HL-60/S4 treated with retinoic acid at 250 ng/mL for 4 days and 3 days (cell line): ENCODE measurements at regions not wholly inside any gene's neighbourhood (a gene's known extent, or its start where the extent isn't known, plus 50 kb on each side); places are given as distances from the start of the nearest gene placed in this dataset.

Experiments used
- in situ Hi-C: fragments of 300-500 bp; cut with MboI; formaldehyde crosslinking; loops from 2 replicates; pipeline ENCODE4 v1.7.0; 2022; ENCODE audit warnings: low sequenced_read_pairs

GRCh38 chr13:30042272-30042671 lies 191.9 kb upstream of the UBL3 start:
- in situ Hi-C loops: no loop called here

- in situ Hi-C loops: no loop called here
Measured at GRCh38 chr13:30039511-30039911, 189.1 kb upstream of the UBL3 start.

GRCh38 chr13:30038884-30039283 lies 188.5 kb upstream of the UBL3 start:
- in situ Hi-C loops: no loop called here

DNA sequence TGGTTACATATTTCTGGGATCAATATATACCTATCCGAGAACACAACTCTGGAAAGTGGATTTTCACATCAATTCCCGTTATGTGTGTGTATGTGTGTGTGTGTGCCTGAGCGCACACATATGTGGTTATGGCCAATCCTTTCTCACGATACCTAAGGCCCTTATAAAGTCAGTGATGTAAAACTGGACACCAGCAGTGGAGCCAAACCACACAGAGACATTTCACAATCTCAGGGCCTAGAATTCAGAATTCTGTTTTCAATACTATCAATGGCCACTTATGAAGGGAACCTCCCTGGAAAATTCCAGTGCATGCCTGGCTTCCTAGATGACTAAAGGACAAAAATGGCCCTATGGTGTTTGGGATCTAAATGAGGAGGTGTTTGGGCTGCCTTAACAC lies 187.3 kb upstream of the UBL3 start:
- in situ Hi-C loops: no loop called here

GRCh38 chr13:30037306-30037705 lies 186.9 kb upstream of the UBL3 start:
- in situ Hi-C loops: no loop called here

DNA sequence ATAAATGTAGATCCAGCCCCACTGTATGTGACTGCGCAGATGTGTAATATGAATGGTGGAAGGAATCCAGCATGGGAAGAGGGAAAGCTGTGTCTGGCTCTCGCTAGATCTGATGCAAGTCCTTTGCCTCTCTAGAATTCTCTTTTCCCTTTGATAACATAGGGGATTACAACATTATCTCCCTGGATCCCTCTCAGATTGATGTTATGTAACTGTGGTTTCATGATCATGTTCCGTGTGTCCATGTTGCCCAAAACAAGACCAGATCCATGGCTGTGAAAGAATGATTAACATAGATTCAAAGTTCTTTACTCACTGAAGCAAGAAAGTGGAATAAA lies 184.0 kb upstream of the UBL3 start:
- in situ Hi-C loops: no loop called here

- in situ Hi-C loops: no loop called here
Measured at GRCh38 chr13:30033681-30034457, 183.5 kb upstream of the UBL3 start.

DNA sequence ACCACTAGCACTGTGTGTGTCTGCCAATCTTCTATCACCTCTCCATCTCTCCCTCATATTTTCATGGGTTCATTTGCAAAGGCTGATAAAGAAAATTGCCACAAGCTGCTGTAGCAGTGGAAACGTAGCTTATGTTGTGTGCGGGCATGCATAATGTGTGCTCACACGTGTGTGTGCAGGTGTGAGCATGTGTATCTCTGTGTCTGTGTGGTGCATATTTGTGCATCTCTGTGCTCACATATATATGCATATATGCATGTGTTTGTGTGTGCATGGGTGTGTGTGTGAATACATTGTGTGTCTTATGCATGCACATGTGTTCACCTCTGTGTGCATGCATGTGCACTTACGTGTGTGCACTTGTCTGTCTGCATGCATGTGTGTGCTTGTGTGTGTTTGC lies 181.8 kb upstream of the UBL3 start:
- in situ Hi-C loops: no loop called here

GRCh38 chr13:30031488-30031887 lies 181.1 kb upstream of the UBL3 start:
- in situ Hi-C loops: no loop called here

DNA sequence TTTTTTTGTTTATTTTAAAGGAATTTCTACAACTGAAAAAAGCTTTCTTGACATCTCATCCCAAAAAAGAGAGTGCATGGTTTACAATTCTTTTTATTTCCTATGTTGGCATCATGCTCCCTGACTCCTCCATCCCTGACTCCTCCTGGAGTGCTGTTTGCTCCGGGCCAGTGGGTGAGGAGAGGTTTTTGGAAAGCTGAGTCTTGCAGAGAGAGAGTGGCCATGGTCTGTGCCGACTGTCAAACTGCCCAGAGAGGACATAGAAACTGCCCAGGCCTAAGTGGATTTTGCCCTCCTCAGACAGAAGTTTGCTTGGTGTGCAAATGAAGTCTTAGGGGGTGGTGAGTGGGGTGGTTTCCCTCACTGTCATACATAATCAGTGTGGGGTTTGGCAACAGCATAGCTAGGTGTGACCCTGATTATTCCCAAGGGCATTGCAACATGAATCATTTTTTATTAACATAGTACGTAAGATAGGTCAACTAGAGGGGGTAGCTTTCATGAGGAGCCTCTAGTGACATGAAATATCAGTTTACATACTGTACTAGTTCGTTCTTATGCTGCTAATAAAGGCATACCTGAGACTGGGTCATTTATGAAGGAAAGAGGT lies 179.8 kb upstream of the UBL3 start:
- in situ Hi-C loops: no loop called here

- in situ Hi-C loops: no loop called here
Measured at GRCh38 chr13:30027569-30028455, 177.4 kb upstream of the UBL3 start.

DNA sequence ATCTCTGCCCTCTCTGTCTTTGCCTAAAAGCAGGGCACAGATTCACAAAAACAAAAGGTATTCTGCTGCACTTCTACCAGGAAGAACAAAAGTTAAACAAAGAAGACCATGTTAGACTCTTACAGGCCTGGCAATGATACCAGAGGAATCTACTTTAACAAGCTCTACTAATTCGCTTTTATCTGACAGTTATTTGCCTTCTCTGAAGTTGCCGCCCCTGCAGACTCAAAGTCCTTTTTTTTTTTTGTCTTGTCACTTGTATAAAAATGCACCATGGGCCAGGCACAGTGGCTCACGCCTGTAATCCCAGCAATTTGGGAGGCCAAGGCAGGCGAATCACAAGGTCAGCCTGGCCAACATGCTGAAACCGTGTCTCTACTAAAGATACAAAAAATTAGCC lies 176.5 kb upstream of the UBL3 start:
- in situ Hi-C loops: no loop called here

- in situ Hi-C loops: no loop called here
Measured at GRCh38 chr13:30026093-30026492, 175.7 kb upstream of the UBL3 start.

DNA sequence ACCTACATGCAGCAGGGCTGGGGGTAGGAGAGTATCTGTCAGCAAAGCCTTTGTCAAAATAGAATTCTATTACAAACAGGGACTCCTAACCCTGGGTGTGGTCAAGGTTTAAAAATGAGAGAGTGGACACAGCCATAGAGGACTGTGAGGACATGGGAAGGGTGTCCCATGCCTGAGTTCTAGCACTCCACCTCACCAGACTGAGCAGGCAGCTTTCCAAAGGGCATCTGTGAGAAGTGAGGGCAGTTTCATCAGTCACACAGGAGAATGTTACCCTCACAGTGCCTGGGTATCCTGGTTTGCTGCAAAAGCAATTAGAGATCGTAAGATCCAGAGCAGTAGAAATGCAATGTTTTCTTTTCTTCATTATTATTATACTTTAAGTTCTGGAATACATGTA lies 174.9 kb upstream of the UBL3 start:
- in situ Hi-C loops: no loop called here

DNA sequence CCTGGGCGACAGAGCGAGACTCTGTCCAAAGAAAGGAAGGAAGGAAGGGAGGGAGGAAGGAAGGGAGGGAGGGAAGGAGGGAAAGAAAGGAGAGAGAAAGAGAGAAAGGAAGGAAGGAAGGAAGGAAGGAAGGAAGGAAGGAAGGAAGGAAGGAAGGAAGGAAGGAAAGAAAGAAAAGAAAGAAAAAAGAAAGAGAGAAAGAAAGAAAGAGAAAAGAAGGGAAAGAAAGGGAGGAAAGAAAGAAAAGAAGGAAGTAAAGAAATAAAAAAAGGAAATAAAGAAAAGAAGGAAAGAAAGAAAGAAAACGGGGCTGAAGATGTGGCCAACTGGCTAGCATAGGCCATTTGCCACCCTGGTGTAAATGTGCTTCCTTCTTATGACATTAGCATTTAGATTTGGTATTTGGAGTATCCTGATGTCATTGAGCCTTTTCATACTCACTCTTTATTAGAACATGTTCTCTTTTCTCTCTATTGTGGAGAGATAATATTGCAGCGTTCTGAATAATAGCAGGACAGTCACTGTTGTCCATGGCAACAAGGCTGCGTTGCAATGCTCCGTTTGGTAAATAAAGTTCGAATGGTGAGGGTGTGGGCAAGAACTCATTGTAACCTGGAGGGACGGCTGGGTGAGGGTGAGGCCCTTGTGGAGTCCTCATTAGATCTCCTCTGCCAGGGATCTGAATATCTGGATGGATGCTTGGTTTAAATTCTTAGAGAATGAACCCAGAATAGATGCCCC lies 173.9 kb upstream of the UBL3 start:
- in situ Hi-C loops: no loop called here

GRCh38 chr13:30023196-30023895 lies 172.9 kb upstream of the UBL3 start:
- in situ Hi-C loops: no loop called here

DNA sequence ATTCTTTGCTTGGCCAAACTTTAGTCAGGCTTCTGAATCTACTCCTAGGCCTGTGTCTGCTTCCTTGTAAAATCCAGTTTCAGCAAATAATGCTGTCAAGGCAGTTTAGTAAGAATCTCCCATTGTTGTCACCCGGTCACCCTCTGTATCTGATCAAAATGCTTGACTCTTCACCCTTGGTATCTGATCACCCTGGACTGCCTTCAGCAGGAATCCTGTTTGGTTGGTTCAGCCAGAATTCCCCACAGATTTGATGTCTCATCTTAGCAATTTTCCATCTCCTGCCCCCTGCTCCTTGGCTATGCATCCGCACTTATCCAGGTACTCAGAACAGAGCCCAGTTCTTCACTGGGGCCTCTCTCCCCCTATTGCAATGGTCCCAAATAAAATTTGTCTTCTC lies 172.4 kb upstream of the UBL3 start:
- in situ Hi-C loops: no loop called here

DNA sequence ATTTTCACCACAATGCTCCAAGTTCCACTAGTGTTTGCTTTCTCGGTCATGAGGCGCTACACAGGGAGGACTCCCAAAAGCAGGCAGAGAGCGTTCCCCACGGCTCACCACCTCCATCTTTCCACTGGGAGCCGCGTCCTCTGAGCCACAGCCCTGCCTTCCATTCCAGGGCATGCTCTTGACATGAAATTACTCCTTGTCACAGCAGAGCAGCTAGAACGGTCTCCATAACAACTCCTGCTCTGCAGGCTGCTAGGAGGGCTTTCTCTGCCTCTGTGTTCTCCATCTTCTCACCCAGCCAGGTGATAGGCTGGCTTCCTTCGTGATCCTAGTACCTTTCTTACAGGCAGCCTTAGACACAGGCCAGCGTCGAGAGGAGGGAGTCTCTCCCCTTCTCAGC lies 171.8 kb upstream of the UBL3 start:
- in situ Hi-C loops: no loop called here

GRCh38 chr13:30021611-30022010 lies 171.2 kb upstream of the UBL3 start:
- in situ Hi-C loops: no loop called here

DNA sequence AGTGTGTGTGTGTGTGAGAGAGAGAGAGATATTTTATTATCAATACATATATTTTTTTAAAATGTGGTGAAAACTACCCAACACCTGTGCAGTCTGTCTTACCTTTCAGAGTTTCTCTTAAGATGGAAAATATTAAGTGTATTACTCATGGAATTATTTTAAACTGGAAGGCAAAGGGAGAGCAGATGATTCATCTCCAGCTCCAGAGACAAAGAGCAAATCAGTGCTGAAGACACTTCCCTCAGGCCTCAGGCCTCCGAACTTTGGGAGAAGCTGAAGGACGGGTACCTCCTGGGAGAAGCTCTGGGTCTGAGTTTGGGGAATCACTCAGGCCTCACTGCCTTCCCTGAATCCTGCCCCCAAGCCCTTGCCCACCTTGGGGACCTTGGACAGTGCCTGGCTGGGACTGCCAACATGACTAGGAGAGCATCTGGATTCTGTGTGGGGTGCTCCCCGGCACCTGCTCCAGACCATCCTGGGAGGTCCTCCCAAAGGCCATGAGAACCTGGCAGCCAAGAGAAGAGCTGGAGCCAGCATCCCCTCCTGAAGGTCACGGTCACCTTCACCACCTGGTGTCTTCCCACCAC lies 170.4 kb upstream of the UBL3 start:
- in situ Hi-C loops: no loop called here
